ENCODE measurements at regions not wholly inside any gene's neighbourhood (a gene's known extent, or its start where the extent isn't known, plus 50 kb on each side); places are given as distances from the start of the nearest gene placed in this dataset.

DNA sequence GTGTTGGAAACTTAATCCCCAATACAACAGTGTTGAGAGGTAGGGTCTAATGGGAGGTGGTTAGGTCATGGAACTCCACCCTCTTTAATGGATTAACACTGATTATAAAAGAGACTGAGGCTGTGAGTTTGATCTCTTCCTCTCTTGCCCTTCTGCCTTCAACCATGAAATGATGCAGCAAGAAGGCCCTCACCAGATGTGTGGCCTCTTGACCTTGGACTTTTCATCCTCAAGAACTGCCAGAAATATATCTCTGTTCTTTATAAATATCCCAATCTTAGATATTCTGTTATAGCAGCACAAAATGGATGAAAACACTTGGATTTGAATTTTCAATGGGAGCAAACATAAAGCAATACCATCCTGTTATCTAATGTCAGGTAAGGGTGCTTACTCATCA lies 67.6 kb downstream of the NMUR2 start:
- DNase-seq (ENCODE audit: extremely low read depth, insufficient read length) = no peak
- Histone ChIP-seq H3K4me3 (replicated peaks; ENCODE audit: low read depth, low read length) (no peak overlapping the region), H3K36me3 (ENCODE audit: control insufficient read depth, insufficient read depth, low read length) (no peaks in the 10 kb centered on the region), H3K27me3 (replicated peaks; ENCODE audit: control insufficient read depth, insufficient read depth, low read length) (no peaks in the 10 kb centered on the region)
- TF ChIP-seq, protein P1, sequence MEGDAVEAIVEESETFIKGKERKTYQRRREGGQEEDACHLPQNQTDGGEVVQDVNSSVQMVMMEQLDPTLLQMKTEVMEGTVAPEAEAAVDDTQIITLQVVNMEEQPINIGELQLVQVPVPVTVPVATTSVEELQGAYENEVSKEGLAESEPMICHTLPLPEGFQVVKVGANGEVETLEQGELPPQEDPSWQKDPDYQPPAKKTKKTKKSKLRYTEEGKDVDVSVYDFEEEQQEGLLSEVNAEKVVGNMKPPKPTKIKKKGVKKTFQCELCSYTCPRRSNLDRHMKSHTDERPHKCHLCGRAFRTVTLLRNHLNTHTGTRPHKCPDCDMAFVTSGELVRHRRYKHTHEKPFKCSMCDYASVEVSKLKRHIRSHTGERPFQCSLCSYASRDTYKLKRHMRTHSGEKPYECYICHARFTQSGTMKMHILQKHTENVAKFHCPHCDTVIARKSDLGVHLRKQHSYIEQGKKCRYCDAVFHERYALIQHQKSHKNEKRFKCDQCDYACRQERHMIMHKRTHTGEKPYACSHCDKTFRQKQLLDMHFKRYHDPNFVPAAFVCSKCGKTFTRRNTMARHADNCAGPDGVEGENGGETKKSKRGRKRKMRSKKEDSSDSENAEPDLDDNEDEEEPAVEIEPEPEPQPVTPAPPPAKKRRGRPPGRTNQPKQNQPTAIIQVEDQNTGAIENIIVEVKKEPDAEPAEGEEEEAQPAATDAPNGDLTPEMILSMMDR (IDR thresholded peaks at IDR 0.05; ENCODE audit: insufficient read depth, low read length, poor library complexity, severe bottlenecking) = no peak

DNA sequence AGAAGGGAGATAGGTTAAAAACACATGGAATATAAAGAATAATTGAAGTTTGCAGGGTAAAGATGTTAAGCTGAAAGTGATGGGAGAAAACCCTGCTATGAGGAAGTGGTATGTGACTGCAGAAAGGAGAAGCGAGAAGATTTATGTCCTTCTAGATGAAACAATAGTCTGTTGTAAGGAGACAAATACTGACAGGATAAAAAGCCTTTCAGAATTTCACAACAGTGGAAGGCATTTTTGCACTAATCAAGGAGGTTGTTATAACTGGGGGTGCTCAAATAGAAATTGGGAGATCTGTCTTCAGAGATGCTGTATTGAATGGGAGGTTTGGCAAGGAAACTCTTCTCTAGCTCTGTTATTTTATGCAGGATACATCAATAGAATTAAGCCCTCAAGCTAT lies 69.6 kb downstream of the NMUR2 start:
- no peaks in the 10 kb centered on the region for H3K36me3 ChIP-seq (ENCODE audit: control insufficient read depth, insufficient read depth, low read length)
- no peak overlapping the region for H3K4me3 ChIP-seq (replicated peaks; ENCODE audit: low read depth, low read length)
- no peaks in the 10 kb centered on the region for H3K27me3 ChIP-seq (replicated peaks; ENCODE audit: control insufficient read depth, insufficient read depth, low read length)
- no peak for DNase-seq (ENCODE audit: extremely low read depth, insufficient read length)
- TF ChIP-seq, protein P1 (IDR thresholded peaks at IDR 0.05; ENCODE audit: insufficient read depth, low read length, poor library complexity, severe bottlenecking) = no peak

DNA sequence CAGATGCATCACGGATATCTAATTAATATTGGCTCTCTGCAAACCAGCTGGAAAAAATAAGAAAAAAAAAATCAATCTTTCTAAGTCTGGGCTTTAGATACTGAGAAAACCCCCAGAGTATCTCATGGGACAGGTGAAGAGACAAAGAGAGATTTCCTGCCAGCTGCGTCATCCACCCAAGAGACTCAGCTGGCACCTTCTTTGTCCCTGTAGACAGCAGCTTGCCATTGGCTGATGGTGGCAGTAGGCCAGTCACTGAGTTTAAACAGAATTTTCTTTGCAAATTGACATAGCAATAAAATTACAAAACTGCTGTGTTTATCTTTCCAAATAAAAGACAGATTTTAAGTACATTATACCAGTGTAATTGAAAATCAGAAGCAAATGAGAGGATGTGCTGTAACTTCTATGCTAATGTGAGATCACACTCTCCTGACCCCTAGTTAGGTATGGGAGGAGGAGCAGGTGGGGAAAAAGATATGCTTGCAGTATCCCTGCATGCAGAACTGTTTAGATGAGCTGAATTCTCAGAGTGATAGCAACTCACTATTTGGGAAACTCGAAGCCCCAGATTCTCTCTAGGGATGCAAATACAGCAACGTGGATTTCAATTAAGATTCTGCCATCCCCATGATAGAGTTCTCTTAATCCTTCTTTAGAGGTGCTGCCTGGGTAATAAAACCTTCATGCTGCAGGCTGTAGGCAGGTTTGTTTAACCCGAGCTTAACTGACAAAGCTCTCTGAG lies 72.2 kb downstream of the NMUR2 start:
- Histone ChIP-seq H3K36me3 (ENCODE audit: control insufficient read depth, insufficient read depth, low read length) (no peaks in the 10 kb centered on the region), H3K4me3 (replicated peaks; ENCODE audit: low read depth, low read length) (no peak overlapping the region), H3K27me3 (replicated peaks; ENCODE audit: control insufficient read depth, insufficient read depth, low read length) (no peaks in the 10 kb centered on the region; the same call in 1 of the 2 replicates)
- TF ChIP-seq, protein P1 (IDR thresholded peaks at IDR 0.05; ENCODE audit: insufficient read depth, low read length, poor library complexity, severe bottlenecking) = no peak
- no peak for DNase-seq (ENCODE audit: extremely low read depth, insufficient read length)

DNA sequence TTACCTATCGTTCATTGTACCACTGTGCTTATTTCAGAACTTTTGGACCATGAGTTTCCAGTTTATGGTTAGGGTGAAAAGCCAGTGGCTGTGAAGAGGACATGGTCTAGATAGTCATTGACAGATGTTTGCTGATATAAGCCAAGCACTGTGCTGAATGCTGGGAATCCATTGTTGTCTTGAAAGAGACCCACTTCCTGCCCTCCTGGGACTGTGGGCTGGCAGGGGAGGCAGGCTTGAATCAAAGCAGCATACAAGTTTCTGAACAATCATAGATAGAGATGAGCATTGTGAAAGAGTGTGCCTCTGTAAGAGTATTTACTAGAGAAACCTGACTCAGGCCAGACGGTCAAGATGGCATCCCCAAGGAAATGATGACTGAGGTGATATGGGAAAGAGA lies 73.4 kb downstream of the NMUR2 start:
- TF ChIP-seq, protein P1 (IDR thresholded peaks at IDR 0.05; ENCODE audit: insufficient read depth, low read length, poor library complexity, severe bottlenecking) = no peak
- no peak for DNase-seq (ENCODE audit: extremely low read depth, insufficient read length)
- Histone ChIP-seq H3K36me3 (ENCODE audit: control insufficient read depth, insufficient read depth, low read length) (no peaks in the 10 kb centered on the region), H3K27me3 (replicated peaks; ENCODE audit: control insufficient read depth, insufficient read depth, low read length) (no peaks in the 10 kb centered on the region; the same call in 1 of the 2 replicates), H3K4me3 (replicated peaks; ENCODE audit: low read depth, low read length) (no peak overlapping the region)

DNA sequence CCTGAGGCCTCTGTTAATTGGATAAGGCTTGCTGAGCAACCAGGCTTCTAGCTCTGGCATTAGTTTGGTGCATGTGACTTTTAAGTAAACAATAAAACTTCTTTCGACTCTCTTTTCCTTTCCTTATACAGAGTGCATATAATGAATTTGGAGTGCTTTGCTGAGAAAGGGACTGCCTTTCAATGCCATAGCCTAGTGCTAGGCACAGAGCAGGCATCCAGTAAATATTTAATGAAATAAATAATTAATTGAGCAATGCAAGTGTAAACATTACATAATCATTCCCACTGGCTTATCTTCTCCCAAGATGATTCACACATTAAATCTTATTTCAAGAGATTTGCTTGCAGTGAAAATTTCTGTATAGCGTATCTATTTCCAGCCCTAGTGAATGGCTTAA lies 74.1 kb downstream of the NMUR2 start:
- no peak overlapping the region for H3K4me3 ChIP-seq (replicated peaks; ENCODE audit: low read depth, low read length)
- DNase-seq (ENCODE audit: extremely low read depth, insufficient read length) = no peak
- H3K27me3 ChIP-seq (replicated peaks; ENCODE audit: control insufficient read depth, insufficient read depth, low read length) = no peaks in the 10 kb centered on the region; the same call in 1 of the 2 replicates
- TF ChIP-seq, protein P1 (IDR thresholded peaks at IDR 0.05; ENCODE audit: insufficient read depth, low read length, poor library complexity, severe bottlenecking) = no peak
- H3K36me3 ChIP-seq (ENCODE audit: control insufficient read depth, insufficient read depth, low read length) = no peaks in the 10 kb centered on the region

All from GM06990 (cell line).